AG04449 (cell line): ENCODE measurements at regions not wholly inside any gene's neighbourhood (a gene's known extent, or its start where the extent isn't known, plus 50 kb on each side); places are given as distances from the start of the nearest gene placed in this dataset.

Experiments
- CTCF ChIA-PET: fragments of 350-600 bp; formaldehyde crosslinking; extraction: SDS; loops from one replicate; lab custom pipeline; 2021; ENCODE audit warnings: antibody characterized with exemption; lab: Yijun Ruan, JAX
- POLR2A ChIA-PET: fragments of 400-600, 350-600 bp; formaldehyde crosslinking; extraction: SDS; loops from one replicate; lab custom pipeline; 2020; ENCODE audit warnings: antibody characterized with exemption, inconsistent platforms; lab: Yijun Ruan, JAX
- DNase-seq: peaks from one replicate; pipeline ENCODE4 v3.0.0-alpha.2; 2010; ENCODE audit warnings: low read depth, low spot score
- H3K4me3 ChIP-seq: 2 replicates; pipeline ENCODE4 v1.5.1; 2011; ENCODE audit warnings: low read depth, mild to moderate bottlenecking, control low read depth, low read length
- CTCF ChIP-seq: IDR thresholded peaks from one replicate; pipeline ENCODE4 v1.5.1; 2011; ENCODE audit warnings: mild to moderate bottlenecking, moderate library complexity, low read length, control low read depth, inconsistent platforms; ENCODE audit not compliant: insufficient read depth; ENCODE audit errors: missing control alignments

GRCh38 chr18:75760208-75760607, 332.7 kb upstream of the SMIM21 start:
- ChIA-PET POLR2A (no interaction called here), CTCF (no interaction called here)
- no peak overlapping the region for H3K4me3 ChIP-seq
- DNase-seq = no peak
- TF ChIP-seq CTCF = no peak

GRCh38 chr18:75757951-75758350, 330.4 kb upstream of the SMIM21 start:
- no peak overlapping the region for H3K4me3 ChIP-seq
- TF ChIP-seq CTCF = no peak
- ChIA-PET POLR2A (no interaction called here), CTCF (no interaction called here)
- no peak for DNase-seq

GRCh38 chr18:75754433-75754832, 326.9 kb upstream of the SMIM21 start:
- no peak for TF ChIP-seq CTCF
- ChIA-PET CTCF (no interaction called here), POLR2A (no interaction called here)
- no peak overlapping the region for H3K4me3 ChIP-seq
- no peak for DNase-seq

GRCh38 chr18:75753753-75754152, 326.2 kb upstream of the SMIM21 start:
- POLR2A ChIA-PET = no interaction called here
- no peak overlapping the region for H3K4me3 ChIP-seq
- no peak for DNase-seq
- CTCF ChIA-PET = no interaction called here
- TF ChIP-seq CTCF = no peak

- ChIA-PET CTCF (no interaction called here), POLR2A (no interaction called here)
- no peak for TF ChIP-seq CTCF
- H3K4me3 ChIP-seq = no peak overlapping the region
- DNase-seq = no peak
Observed at GRCh38 chr18:75752740-75753263, 325.3 kb upstream of the SMIM21 start.

- no peak for TF ChIP-seq CTCF
- no peak for DNase-seq
- POLR2A ChIA-PET = no interaction called here
- H3K4me3 ChIP-seq = no peak overlapping the region
- CTCF ChIA-PET = no interaction called here
Observed at GRCh38 chr18:75745147-75745546, 317.6 kb upstream of the SMIM21 start.
